K562 (cell line): ENCODE measurements at regions not wholly inside any gene's neighbourhood (a gene's known extent, or its start where the extent isn't known, plus 50 kb on each side); places are given as distances from the start of the nearest gene placed in this dataset.

Source experiments
- ATAC-seq: fragments of 200-7000 bp; cut with Tn5 transposase; 3 replicates; pipeline ENCODE4 v1.9.1; 2020; ENCODE audit warnings: moderate library complexity
- BruUV-seq: library from RNA; stranded (reverse); fragments of 400-500 nt; replicated peaks from 2 replicates; lab custom pipeline; 2021; lab: Mats Ljungman, UMichigan
- CTCF ChIA-PET: fragments of 300-600 bp; formaldehyde crosslinking; extraction: SDS; loops from one replicate; lab custom pipeline; 2021; ENCODE audit warnings: low intra/inter-chr PET ratio; lab: Yijun Ruan, JAX
- POLR2A ChIA-PET: fragments of 300-600, 350-650 bp; sonication (Branson Sonifier 250); formaldehyde crosslinking; extraction: SDS; loops from one replicate; lab custom pipeline; 2021; ENCODE audit warnings: antibody characterized with exemption, inconsistent platforms; lab: Yijun Ruan, JAX
- DNase-seq, 4 experiments: peaks; one replicate each; pipeline versions ENCODE4 v3.0.0 to v3.0.0-alpha.2; 2011 to 2018; ENCODE audit warnings: low spot score in 3 of 4, mixed read lengths in 3 of 4; ENCODE audit errors: extremely low read depth in 1 of 4
- FAIRE-seq: peaks from 2 replicates; lab custom pipeline; 2011; peaks lifted over from hg19 to GRCh38; lab: Jason Lieb, UNC
- H2AFZ ChIP-seq: 2 replicates; pipeline ENCODE4 v1.6.0; 2011; ENCODE audit warnings: low read depth, low read length, control low read depth, inconsistent platforms
- H3K27ac ChIP-seq: fragments of 200-600 bp; 3 replicates; pipeline ENCODE4 v1.8.0; 2011; ENCODE audit warnings: low read depth, mild to moderate bottlenecking, control low read depth, inconsistent platforms, low read length, moderate library complexity, mixed read lengths; ENCODE audit errors: extremely low read depth
- H3K27me3 ChIP-seq, 2 experiments: fragments of 300-600 bp in 1 of 2; 2 replicates in 1 of 2; 3 replicates in 1 of 2; pipeline versions ENCODE4 v1.6.0 to v1.8.0; 2011; ENCODE audit warnings: inconsistent platforms in 2 of 2, low read length in 2 of 2, mild to moderate bottlenecking in 1 of 2, mixed read lengths in 1 of 2, moderate library complexity in 1 of 2; ENCODE audit not compliant: control insufficient read depth in 2 of 2, insufficient read depth in 2 of 2
- H3K36me3 ChIP-seq: fragments of 300-600 bp; 3 replicates; pipeline ENCODE4 v1.8.0; 2011; ENCODE audit warnings: mild to moderate bottlenecking, low read length, inconsistent platforms; ENCODE audit not compliant: control insufficient read depth, insufficient read depth
- H3K4me1 ChIP-seq, 2 experiments: fragments of 200-600 bp in 1 of 2; replicated peaks in 1 of 2; 2 replicates in 1 of 2; 3 replicates in 1 of 2; pipeline versions ENCODE4 v1.5.1 to v1.8.0; 2011; ENCODE audit warnings: inconsistent platforms in 2 of 2, low read length in 2 of 2, mild to moderate bottlenecking in 1 of 2, mixed read lengths in 1 of 2, moderate library complexity in 1 of 2; ENCODE audit not compliant: control insufficient read depth in 2 of 2, insufficient read depth in 2 of 2
- H3K4me2 ChIP-seq: 2 replicates; pipeline ENCODE4 v1.6.1; 2011; ENCODE audit warnings: low read length, control low read depth, inconsistent platforms, mixed read lengths; ENCODE audit not compliant: insufficient read depth
- H3K4me3 ChIP-seq: fragments of 200-600 bp; sonication (generic), shearing (Covaris generic); 2 replicates; pipeline ENCODE4 v1.5.1; 2016; ENCODE audit warnings: control low read depth, inconsistent platforms
- H3K79me2 ChIP-seq: fragments of 200-600 bp; 3 replicates; pipeline ENCODE4 v1.8.0; 2011; ENCODE audit warnings: low read length, inconsistent platforms; ENCODE audit not compliant: control insufficient read depth, insufficient read depth
- H3K9ac ChIP-seq, 2 experiments: 2 replicates each; pipeline versions ENCODE4 v1.6.0 to v1.6.1; 2011; ENCODE audit warnings: low read depth in 2 of 2, low read length in 2 of 2, control low read depth in 1 of 2, inconsistent platforms in 1 of 2, mild to moderate bottlenecking in 1 of 2, mixed read lengths in 1 of 2; ENCODE audit not compliant: insufficient read depth in 1 of 2
- H3K9me1 ChIP-seq: one replicate; pipeline ENCODE4 v1.6.0; 2011; ENCODE audit warnings: inconsistent platforms, mild to moderate bottlenecking, low read length, moderate library complexity; ENCODE audit not compliant: control insufficient read depth, insufficient read depth
- H3K9me3 ChIP-seq: replicated peaks from 2 replicates; pipeline ENCODE4 v1.5.1; 2011; ENCODE audit warnings: low read depth, low read length, inconsistent platforms; ENCODE audit not compliant: control insufficient read depth, insufficient read depth
- H4K20me1 ChIP-seq: replicated peaks from 2 replicates; pipeline ENCODE4 v1.6.1; 2011; ENCODE audit warnings: low read length, inconsistent platforms, mixed read lengths; ENCODE audit not compliant: control insufficient read depth, insufficient read depth
- ATF3 ChIP-seq, 2 experiments: fragments of 450-650 bp in 1 of 2; sonication (generic) in 1 of 2; formaldehyde crosslinking in 1 of 2; IDR thresholded peaks in 1 of 2; conservative IDR thresholded peaks in 1 of 2; 2 replicates each; pipeline versions ENCODE4 v1.6.1 to v1.8.1; 2016 to 2023; ENCODE audit warnings: mild to moderate bottlenecking in 2 of 2, moderate library complexity in 2 of 2, inconsistent platforms in 1 of 2, missing genetic modification reagents in 1 of 2
- CHD4 ChIP-seq: fragments of 200-600 bp; sonication (generic); IDR thresholded peaks from 3 replicates; pipeline ENCODE4 v1.6.1; 2012; ENCODE audit warnings: low read depth, mild to moderate bottlenecking, mixed read lengths, low read length, inconsistent platforms; ENCODE audit not compliant: insufficient read depth, insufficient replicate concordance, poor library complexity, severe bottlenecking
- CREBBP ChIP-seq: IDR thresholded peaks from one replicate; pipeline ENCODE4 v1.6.1; 2012; ENCODE audit warnings: low read depth, mild to moderate bottlenecking, control low read depth, inconsistent platforms, low read length
- FOXA1 ChIP-seq: fragments of 450-650 bp; IDR thresholded peaks from 2 replicates; pipeline ENCODE4 v1.6.1; 2016; ENCODE audit warnings: mild to moderate bottlenecking, borderline replicate concordance
- PCBP2 ChIP-seq: fragments of 200-400 bp; formaldehyde crosslinking; IDR thresholded peaks from 2 replicates; pipeline ENCODE4 v1.6.1; 2018; ENCODE audit warnings: low read length, low read depth, mild to moderate bottlenecking, moderate library complexity; ENCODE audit not compliant: poor library complexity, severe bottlenecking
- PHB2 ChIP-seq: fragments of 450-650 bp; IDR thresholded peaks from 2 replicates; pipeline ENCODE4 v1.6.1; 2017; ENCODE audit warnings: low read depth
- RFX1 ChIP-seq: fragments of 450-650 bp; IDR thresholded peaks from 2 replicates; pipeline ENCODE4 v1.6.1; 2016; ENCODE audit warnings: mild to moderate bottlenecking, moderate library complexity
- SAFB2 ChIP-seq: fragments of 200-400 bp; formaldehyde crosslinking; IDR thresholded peaks from 2 replicates; pipeline ENCODE4 v1.6.1; 2018; ENCODE audit warnings: borderline replicate concordance, low read length, low read depth, moderate library complexity; ENCODE audit not compliant: severe bottlenecking
- THRB ChIP-seq: fragments of 450-650 bp; formaldehyde crosslinking; conservative IDR thresholded peaks from 2 replicates; pipeline ENCODE4 v1.4.0; 2022; ENCODE audit warnings: mild to moderate bottlenecking, missing genetic modification characterization
- ZNF146 ChIP-seq: IDR thresholded peaks from one replicate; pipeline ENCODE4 v1.6.1; 2018; ENCODE audit warnings: missing compliant biosample characterization; ENCODE audit not compliant: unreplicated experiment
- ZNF282 ChIP-seq: sonication (generic); formaldehyde crosslinking; IDR thresholded peaks from 2 replicates; pipeline ENCODE4 v1.8.1; 2023; ENCODE audit warnings: missing genetic modification reagents
- ZNF347 ChIP-seq: fragments of 450-650 bp; formaldehyde crosslinking; IDR thresholded peaks from 2 replicates; pipeline ENCODE4 v1.4.0; 2020; ENCODE audit warnings: low read depth, mild to moderate bottlenecking, moderate library complexity
- ZSCAN32 ChIP-seq: fragments of 450-650 bp; formaldehyde crosslinking; IDR thresholded peaks from 2 replicates; pipeline ENCODE4 v1.4.0; 2020; ENCODE audit warnings: mild to moderate bottlenecking, moderate library complexity
- WGBS: fragments of 100-300 bp; shearing (Covaris generic); methylation state at CpG from one replicate; pipeline ENCODE4 v1.1.6; 2016; ENCODE audit warnings: low coverage, mixed read lengths; ENCODE audit not compliant: insufficient coverage; ENCODE audit errors: missing lambda C conversion rate; 5-methylcytosine and 5-hydroxymethylcytosine counted together
- in situ Hi-C: fragments of 300-500 bp; cut with MboI; formaldehyde crosslinking; loops from 4 replicates; pipeline ENCODE4 v1.15.0; 2018; ENCODE audit warnings: inconsistent platforms, mixed read lengths
- intact Hi-C: fragments of 100-400 bp; cut with micrococcal nuclease; formaldehyde crosslinking; loops from 2 replicates; pipeline ENCODE4 v1.14.2; 2022

DNA sequence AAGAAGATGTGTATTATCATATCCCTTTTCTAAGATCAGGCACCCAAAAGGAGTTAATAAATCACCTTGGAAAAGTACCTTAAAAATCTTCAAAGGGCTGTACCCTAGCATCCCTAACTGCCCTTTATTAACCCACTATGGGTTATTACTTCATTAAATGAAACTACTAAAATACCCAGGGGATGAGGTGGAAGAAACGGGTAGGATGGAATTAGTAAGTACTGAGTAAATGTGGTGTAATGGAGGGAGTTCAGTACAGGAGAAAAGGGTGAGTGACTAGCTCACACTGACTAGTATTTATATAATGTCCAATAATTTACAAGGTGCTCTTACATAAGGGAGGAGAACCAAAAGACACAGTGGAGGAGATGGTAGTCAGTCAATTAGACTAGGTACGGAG, 51.0 kb upstream of the RASGEF1B start:
- Histone ChIP-seq H3K36me3 (no peaks in the 10 kb centered on the region), H2AFZ (no peak overlapping the region), H3K9me1 (no peaks in the 10 kb centered on the region), H3K9me3 (no peaks in the 10 kb centered on the region), H3K4me3 (no peak overlapping the region), H3K4me2 (no peak overlapping the region), H3K27me3 (no peaks in the 10 kb centered on the region), H3K79me2 (no peaks in the 10 kb centered on the region), H3K9ac (no peak overlapping the region), H3K27ac (no peak overlapping the region), H3K4me1 (no peaks in the 10 kb centered on the region), H4K20me1 (no peaks in the 10 kb centered on the region)
- no peak for FAIRE-seq
- intact Hi-C loops: no loop called here
- in situ Hi-C loops: no loop called here
- no peak for DNase-seq
- ChIA-PET CTCF (no interaction called here), POLR2A (no interaction called here)
- no peak for ATAC-seq
- 0% methylated on average over 2 of the region's 2 CpGs for WGBS
- BruUV-seq: no TSS peak
- TF ChIP-seq FOXA1: no peak
- TF ChIP-seq CHD4: no peak
- no peak for TF ChIP-seq CREBBP
- no peak for TF ChIP-seq ZNF347 (CRISPR knock-in tag)
- TF ChIP-seq ZNF282 (CRISPR knock-in tag): no peak
- TF ChIP-seq ZNF146 (CRISPR knock-in tag): no peak
- no peak for TF ChIP-seq SAFB2
- no peak for TF ChIP-seq PCBP2
- TF ChIP-seq ZSCAN32: no peak
- TF ChIP-seq RFX1: no peak
- TF ChIP-seq THRB (CRISPR knock-in tag): no peak
- TF ChIP-seq ATF3 (IDR thresholded peaks at IDR 0.05): no peak
- no peak for TF ChIP-seq ATF3 (CRISPR knock-in tag; conservative IDR thresholded peaks at IDR 0.05)
- TF ChIP-seq PHB2: no peak
